ENCODE measurements at regions not wholly inside any gene's neighbourhood (a gene's known extent, or its start where the extent isn't known, plus 50 kb on each side); places are given as distances from the start of the nearest gene placed in this dataset.

- TF ChIP-seq CTCF (IDR thresholded peaks at IDR 0.05) (no peak), POLR2A (IDR thresholded peaks at IDR 0.05) (no peak)
Measured at GRCh38 chr11:38155856-38156255, 1557.8 kb upstream of the RAG2 start.

Measured in uterus (tissue), 2 donors.